DOHH2 (cell line): ENCODE measurements at regions not wholly inside any gene's neighbourhood (a gene's known extent, or its start where the extent isn't known, plus 50 kb on each side); places are given as distances from the start of the nearest gene placed in this dataset.

Experiments used
- H3F3A ChIP-seq: fragments of 200-600 bp; sonication (generic), shearing (Covaris generic); 2 replicates; pipeline ENCODE4 v1.6.0; 2016; ENCODE audit warnings: antibody characterized with exemption, mild to moderate bottlenecking; ENCODE audit not compliant: control insufficient read depth, insufficient read depth
- H3K27ac ChIP-seq: fragments of 200-600 bp; sonication (generic); 2 replicates; pipeline ENCODE4 v1.5.1; 2014; ENCODE audit warnings: low read depth, mild to moderate bottlenecking, low read length, moderate library complexity
- H3K27me3 ChIP-seq: fragments of 200-600 bp; sonication (generic); 2 replicates; pipeline ENCODE4 v1.6.1; 2014; ENCODE audit warnings: mild to moderate bottlenecking, low read length, mixed read lengths; ENCODE audit not compliant: control insufficient read depth
- H3K36me3 ChIP-seq: fragments of 200-600 bp; sonication (generic); 2 replicates; pipeline ENCODE4 v1.6.1; 2014; ENCODE audit warnings: mild to moderate bottlenecking, low read length, moderate library complexity, mixed read lengths; ENCODE audit not compliant: control insufficient read depth
- H3K4me1 ChIP-seq: fragments of 200-600 bp; sonication (generic); 2 replicates; pipeline ENCODE4 v1.6.1; 2014; ENCODE audit warnings: mild to moderate bottlenecking, low read length, mixed read lengths; ENCODE audit not compliant: control insufficient read depth
- H3K4me2 ChIP-seq: fragments of 200-600 bp; sonication (generic); 2 replicates; pipeline ENCODE4 v1.6.0; 2014; ENCODE audit warnings: mild to moderate bottlenecking, low read length, moderate library complexity
- H3K4me3 ChIP-seq: fragments of 200-600 bp; sonication (generic); 2 replicates; pipeline ENCODE4 v1.5.1; 2014; ENCODE audit warnings: mild to moderate bottlenecking, low read length, mixed read lengths
- H3K79me2 ChIP-seq: fragments of 200-600 bp; sonication (generic); 2 replicates; pipeline ENCODE4 v1.6.1; 2014; ENCODE audit warnings: mild to moderate bottlenecking, low read length, mixed read lengths; ENCODE audit not compliant: control insufficient read depth
- H3K9me2 ChIP-seq: fragments of 200-600 bp; sonication (generic); replicated peaks from 2 replicates; pipeline ENCODE4 v1.6.1; 2014; ENCODE audit warnings: mild to moderate bottlenecking, low read length, mixed read lengths; ENCODE audit not compliant: control insufficient read depth
- H3K9me3 ChIP-seq: fragments of 200-600 bp; sonication (generic); 2 replicates; pipeline ENCODE4 v1.6.1; 2014; ENCODE audit warnings: antibody characterized with exemption, low read length, mixed read lengths; ENCODE audit not compliant: control insufficient read depth, insufficient read depth
- H4K20me1 ChIP-seq: fragments of 200-600 bp; sonication (generic); 2 replicates; pipeline ENCODE4 v1.6.0; 2014; ENCODE audit warnings: low read depth, mild to moderate bottlenecking, antibody characterized with exemption, low read length, moderate library complexity; ENCODE audit not compliant: control insufficient read depth, insufficient read depth
- EZH2phosphoT487 ChIP-seq: fragments of 200-600 bp; sonication (generic); IDR thresholded peaks from 2 replicates; pipeline ENCODE4 v1.6.1; 2017; ENCODE audit warnings: borderline replicate concordance, mild to moderate bottlenecking, antibody characterized with exemption, low read length, moderate library complexity, mixed read lengths
- TF ChIP-seq, protein P1 (sequence below): fragments of 200-600 bp; sonication (generic); IDR thresholded peaks from one replicate; pipeline ENCODE4 v1.5.1; 2014; ENCODE audit warnings: antibody characterized with exemption, mild to moderate bottlenecking, low read depth, low read length; ENCODE audit not compliant: poor library complexity, severe bottlenecking

GRCh38 chr5:147154809-147155208, 80.0 kb upstream of the STK32A start:
- Histone ChIP-seq H3K27ac (no peak overlapping the region), H3K9me3 (no peaks in the 10 kb centered on the region), H3K79me2 (no peaks in the 10 kb centered on the region), H3K36me3 (no peaks in the 10 kb centered on the region), H3K4me1 (no peaks in the 10 kb centered on the region), H3K4me2 (no peak overlapping the region), H3K27me3 (no peaks in the 10 kb centered on the region), H4K20me1 (no peaks in the 10 kb centered on the region), H3K4me3 (no peak overlapping the region), H3F3A (no peaks in the 10 kb centered on the region), H3K9me2 (no peaks in the 10 kb centered on the region)
- TF ChIP-seq, protein P1, sequence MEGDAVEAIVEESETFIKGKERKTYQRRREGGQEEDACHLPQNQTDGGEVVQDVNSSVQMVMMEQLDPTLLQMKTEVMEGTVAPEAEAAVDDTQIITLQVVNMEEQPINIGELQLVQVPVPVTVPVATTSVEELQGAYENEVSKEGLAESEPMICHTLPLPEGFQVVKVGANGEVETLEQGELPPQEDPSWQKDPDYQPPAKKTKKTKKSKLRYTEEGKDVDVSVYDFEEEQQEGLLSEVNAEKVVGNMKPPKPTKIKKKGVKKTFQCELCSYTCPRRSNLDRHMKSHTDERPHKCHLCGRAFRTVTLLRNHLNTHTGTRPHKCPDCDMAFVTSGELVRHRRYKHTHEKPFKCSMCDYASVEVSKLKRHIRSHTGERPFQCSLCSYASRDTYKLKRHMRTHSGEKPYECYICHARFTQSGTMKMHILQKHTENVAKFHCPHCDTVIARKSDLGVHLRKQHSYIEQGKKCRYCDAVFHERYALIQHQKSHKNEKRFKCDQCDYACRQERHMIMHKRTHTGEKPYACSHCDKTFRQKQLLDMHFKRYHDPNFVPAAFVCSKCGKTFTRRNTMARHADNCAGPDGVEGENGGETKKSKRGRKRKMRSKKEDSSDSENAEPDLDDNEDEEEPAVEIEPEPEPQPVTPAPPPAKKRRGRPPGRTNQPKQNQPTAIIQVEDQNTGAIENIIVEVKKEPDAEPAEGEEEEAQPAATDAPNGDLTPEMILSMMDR = no peak
- TF ChIP-seq EZH2phosphoT487 = no peak

- no peaks in the 10 kb centered on the region for H3K36me3 ChIP-seq
- no peaks in the 10 kb centered on the region for H3F3A ChIP-seq
- H3K4me2 ChIP-seq = no peak overlapping the region
- TF ChIP-seq, protein P1 = no peak
- no peak for TF ChIP-seq EZH2phosphoT487
- H4K20me1 ChIP-seq = no peaks in the 10 kb centered on the region
- H3K4me3 ChIP-seq = no peak overlapping the region
- H3K9me3 ChIP-seq = no peaks in the 10 kb centered on the region
- no peaks in the 10 kb centered on the region for H3K9me2 ChIP-seq
- no peaks in the 10 kb centered on the region for H3K27me3 ChIP-seq
- no peaks in the 10 kb centered on the region for H3K79me2 ChIP-seq
- H3K27ac ChIP-seq = no peak overlapping the region
- no peaks in the 10 kb centered on the region for H3K4me1 ChIP-seq
These were observed 78.8 kb upstream of the STK32A start for GRCh38 chr5:147156012-147156411.

DNA sequence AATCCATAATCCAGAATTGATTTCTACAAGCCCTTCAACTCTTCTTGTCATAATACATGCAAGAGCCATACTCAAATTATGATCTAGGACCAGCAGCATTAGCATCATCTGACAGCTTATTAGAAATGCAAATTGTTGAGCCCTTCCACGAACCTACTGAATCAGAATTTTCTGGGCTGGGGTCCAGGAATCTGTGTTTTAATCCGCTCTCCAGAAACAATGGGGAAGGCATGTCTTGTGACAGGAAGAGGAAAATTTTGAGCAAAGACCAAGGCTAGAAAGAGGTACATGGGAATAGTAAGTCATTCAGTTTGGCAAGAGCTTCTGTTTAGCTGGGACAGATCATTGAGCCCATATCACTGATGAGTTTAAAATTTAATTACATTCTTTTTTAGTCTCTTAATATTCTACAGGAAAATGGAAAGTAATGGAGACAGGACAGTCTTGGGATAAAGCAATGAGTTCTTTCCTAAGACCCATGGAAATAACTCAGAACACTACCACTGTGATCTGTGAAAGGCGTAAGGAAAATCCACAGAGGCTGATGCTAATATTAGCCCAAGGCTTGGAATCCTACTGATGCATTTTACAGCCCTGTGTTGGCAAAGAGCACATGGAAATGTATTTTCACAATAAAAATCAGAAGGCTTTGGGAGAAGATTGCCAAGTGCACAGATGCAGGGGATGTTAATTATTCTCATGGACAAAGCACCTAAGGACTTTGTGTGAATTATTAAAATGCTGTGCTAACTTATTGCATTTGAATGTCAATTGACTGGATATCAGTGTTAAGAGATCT, 73.7 kb upstream of the STK32A start:
- Histone ChIP-seq H3K79me2 (no peaks in the 10 kb centered on the region), H3K4me3 (no peak overlapping the region), H3K27ac (no peak overlapping the region), H3F3A (no peaks in the 10 kb centered on the region), H4K20me1 (no peaks in the 10 kb centered on the region), H3K27me3 (no peaks in the 10 kb centered on the region), H3K4me1 (no peaks in the 10 kb centered on the region), H3K36me3 (no peaks in the 10 kb centered on the region), H3K9me3 (no peaks in the 10 kb centered on the region), H3K9me2 (no peaks in the 10 kb centered on the region), H3K4me2 (no peak overlapping the region)
- TF ChIP-seq, protein P1 = no peak
- TF ChIP-seq EZH2phosphoT487 = no peak
